ENCODE measurements at regions not wholly inside any gene's neighbourhood (a gene's known extent, or its start where the extent isn't known, plus 50 kb on each side); places are given as distances from the start of the nearest gene placed in this dataset.

GRCh38 chr15:45910671-45911070, 275.8 kb downstream of the SQOR start:
- TF ChIP-seq CTCF (conservative IDR thresholded peaks at IDR 0.05; ENCODE audit: low read length) (no peak), EZH2phosphoT487 (IDR thresholded peaks at IDR 0.05; ENCODE audit: borderline replicate concordance, low read depth, low read length) (no peak)

Data from OCI-LY7 (cell line).